ENCODE measurements at regions not wholly inside any gene's neighbourhood (a gene's known extent, or its start where the extent isn't known, plus 50 kb on each side); places are given as distances from the start of the nearest gene placed in this dataset.

GRCh38 chr2:41662461-41662860 lies 385.4 kb upstream of the PKDCC start:
- TF ChIP-seq CTCF (IDR thresholded peaks at IDR 0.05) (no peak), EP300 (IDR thresholded peaks at IDR 0.05) (no peak)
